CD1c-positive myeloid dendritic cell (primary cell): ENCODE measurements at regions not wholly inside any gene's neighbourhood (a gene's known extent, or its start where the extent isn't known, plus 50 kb on each side); places are given as distances from the start of the nearest gene placed in this dataset.

Experiments
- DNase-seq: peaks from one replicate; pipeline ENCODE4 v3.0.0-alpha.2; 2016; ENCODE audit errors: extremely low spot score

DNA sequence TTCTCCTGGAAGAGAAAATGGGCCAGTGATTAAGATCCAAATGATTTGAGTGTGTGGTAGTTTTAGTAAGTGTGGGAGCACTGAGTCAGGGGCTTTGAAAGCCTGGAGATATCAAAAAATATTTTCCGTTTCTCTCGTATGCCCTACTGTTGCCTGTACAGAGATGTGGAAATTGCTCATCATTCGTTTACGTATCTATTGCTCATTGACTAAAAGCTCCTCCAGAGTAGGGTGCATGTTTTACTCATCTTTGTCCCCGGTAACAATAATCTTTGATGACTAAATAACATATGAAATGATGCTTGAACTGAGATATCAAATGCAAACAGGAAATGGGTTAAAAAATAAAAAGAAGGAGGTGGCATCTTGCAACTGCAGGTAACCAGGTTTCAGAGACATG lies 114.2 kb upstream of the FST start:
- DNase-seq: no peak

DNA sequence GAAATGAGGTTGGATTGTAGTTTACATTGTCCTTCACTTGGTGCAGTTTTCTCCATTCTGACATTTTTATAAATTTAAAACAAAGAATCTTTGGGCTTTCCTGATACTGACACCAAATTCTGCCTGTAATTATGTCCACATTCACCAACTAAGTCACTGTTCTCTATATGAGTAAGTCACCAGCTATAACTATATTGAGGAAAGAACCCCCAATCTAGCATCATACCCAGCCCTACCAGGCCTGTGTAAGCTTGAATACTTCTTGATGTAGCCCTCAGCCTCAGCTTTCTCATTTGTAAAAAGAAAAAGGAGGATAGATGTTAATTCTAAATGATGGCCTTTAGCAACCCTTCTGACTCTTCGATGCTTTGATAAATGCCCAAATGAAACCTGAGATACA lies 112.7 kb upstream of the FST start:
- DNase-seq: no peak

DNA sequence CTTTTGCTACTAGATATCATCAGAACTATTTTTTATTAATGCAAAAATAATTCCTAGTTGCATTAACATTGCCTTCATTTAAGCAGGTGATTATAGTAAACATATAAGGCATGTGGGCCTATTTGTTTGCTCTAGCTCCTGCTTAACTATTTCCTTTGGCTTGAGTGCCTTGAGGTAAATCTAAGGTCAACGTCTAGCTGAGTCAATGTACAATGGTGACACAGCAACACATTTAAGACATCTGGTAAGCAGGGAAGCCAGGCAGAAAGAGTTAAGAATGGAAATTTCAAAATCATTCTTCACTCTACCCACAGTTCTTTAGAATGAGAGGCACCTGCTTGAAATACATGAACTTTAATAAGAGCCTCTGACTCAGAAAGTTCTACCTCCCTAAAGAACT lies 111.9 kb upstream of the FST start:
- no peak for DNase-seq

DNA sequence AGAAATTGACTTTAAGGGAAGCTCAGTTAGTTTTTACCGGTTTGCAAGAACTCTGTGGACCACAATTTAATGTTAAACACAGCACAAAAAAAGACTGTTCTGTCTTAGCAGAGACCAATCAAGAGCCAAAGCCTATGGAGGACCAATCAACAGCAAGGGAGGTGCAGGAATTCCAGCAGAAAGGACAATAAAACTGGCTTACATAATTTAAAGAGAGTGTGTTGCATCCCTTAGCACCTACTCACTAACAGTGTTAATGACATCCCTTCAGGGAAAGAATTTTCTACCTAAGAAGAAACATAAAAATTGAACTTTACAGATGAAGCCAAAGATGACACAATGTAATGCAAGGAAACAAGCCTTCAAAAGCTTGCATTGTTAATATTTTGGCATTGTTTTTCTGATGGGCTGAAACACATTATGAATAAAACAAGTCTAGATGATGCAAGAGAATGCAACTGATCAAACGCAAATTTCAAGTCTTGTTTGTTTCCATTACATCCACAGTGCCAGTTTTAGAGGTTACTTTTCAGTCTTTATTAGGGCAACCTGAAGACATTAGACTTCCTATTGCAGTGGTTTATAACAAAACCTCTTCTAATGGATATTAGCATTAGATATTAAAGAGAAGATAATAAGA lies 111.3 kb upstream of the FST start:
- DNase-seq: no peak

DNA sequence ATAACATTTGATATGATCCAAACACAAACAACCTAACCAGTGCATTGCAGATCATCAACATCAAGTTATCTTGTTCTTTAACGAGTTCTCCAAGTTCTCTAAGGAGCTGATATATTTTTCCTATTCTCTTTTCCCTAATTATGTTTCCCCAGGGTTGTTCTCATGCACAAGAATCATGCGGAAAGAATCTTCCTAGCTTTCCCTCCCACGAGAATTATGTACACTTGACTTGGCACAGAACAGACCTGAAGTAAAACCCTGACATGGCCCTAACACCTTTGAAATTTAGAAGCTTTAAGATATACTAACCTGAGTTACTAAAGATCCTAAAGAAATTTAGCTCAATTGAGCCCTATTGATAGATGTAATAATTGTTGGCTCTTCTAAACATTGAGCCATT lies 110.7 kb upstream of the FST start:
- no peak for DNase-seq

DNA sequence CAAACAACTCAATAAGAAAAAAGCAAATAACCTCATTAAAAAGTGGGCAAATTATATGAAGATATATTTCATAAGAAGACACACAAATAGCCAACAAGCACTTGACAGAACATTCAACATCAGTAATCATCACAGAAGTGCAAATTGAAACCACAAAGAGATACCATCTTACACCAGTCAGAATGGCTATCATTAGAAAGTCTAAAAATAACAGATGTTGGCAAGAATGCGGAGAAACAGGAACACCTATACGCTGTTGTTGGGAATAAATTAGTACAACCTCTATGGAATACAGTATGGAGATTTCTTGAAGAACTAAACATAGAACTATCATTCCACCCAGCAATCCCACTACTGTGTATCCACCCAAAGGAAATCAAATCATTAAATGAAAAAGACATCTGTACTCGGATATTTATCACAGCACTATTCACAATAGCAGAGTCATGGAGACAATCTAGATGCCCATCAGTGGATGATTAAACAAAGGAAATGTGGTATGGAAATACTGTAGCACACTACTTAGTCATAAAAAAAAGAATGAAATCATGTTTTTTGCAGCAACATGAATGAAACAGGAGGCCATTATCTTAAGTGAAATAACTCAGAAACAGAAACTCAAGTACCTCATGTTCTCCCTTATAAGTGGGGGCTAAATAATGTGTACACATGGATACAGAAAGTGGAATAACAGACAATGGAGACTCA lies 106.8 kb upstream of the FST start:
- DNase-seq: no peak

DNA sequence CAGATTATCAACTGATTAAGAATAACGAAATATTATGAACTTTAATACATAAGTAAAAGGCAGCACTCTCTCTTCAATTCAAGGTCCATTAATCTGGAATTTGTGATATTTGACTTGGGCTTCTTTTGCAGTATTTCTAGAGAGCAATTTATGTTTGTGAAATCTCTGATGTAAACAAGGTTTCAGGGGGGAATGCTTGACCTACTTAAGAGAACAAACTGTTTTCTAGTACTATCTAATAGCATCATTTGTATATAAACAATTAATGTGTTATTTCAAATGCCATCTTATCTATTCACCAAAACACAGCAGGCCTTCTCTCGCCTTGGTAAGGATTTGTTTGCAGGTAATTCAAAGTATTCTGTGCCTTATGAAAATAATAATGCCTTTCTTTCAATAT lies 103.6 kb upstream of the FST start:
- DNase-seq: no peak

DNA sequence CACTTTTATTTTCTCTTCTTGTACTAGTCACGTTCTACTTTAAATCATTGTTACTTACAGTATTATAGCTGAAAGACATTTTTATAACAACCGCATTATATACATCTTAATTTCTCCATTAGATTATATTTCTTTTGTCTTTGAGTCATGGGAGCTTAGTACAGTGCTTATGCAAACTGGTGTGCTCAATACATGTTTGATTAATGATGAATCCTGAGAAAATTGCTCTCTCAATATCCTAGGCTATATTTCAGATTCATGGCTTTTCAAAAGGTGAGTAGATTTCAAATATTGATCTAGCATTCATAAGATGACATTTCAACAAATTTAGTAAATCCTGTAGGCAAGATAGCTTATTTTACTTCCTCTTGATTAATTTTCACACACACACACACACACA lies 102.2 kb upstream of the FST start:
- DNase-seq: no peak

DNA sequence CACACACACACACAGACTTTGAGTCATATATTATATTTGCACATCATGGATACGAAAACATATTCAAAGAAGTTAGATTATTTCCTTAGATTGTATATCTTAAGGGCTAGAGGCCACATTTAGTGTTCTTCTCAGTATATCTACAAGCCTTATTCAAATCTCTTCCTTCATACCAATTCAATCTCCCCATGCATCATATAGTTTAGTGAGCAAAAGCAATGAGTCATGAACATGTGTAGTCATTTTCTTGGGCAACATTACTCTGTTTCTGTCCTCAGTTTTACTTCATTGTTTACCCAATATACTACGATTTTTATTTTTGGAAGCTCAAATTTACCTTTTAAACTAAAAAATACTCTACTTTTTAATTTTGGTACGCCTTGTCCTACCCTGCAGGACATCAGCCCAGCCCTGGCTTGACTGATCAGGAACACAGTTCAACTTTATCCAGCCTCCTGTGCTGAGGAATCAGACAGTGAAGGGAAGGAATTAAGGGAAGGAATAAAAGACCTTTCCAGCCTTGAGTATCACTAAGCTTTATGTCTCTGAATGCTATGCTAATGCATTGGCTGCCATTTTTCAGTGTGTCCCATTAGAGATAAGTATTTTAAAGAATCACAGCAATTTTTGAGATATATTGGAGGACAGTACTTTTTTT lies 101.7 kb upstream of the FST start:
- DNase-seq: no peak

DNA sequence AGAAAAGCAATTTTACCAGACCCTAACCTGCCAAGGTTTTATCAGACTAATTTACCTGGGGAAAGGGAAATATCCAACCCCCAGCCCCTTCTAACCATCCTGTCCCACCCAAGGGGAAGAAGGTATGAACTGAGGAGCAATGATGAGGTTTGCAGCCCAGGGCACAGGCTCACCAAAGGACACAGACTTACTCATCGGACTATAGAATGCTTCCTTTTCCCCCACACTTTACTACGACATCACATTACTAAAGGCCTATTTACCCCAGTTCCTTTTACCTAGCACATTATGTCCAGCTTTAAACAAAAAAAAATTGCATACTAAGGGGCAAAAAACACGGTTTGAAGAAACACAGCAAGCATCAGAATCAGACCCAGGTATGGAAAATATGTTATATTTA lies 94.1 kb upstream of the FST start:
- no peak for DNase-seq

DNA sequence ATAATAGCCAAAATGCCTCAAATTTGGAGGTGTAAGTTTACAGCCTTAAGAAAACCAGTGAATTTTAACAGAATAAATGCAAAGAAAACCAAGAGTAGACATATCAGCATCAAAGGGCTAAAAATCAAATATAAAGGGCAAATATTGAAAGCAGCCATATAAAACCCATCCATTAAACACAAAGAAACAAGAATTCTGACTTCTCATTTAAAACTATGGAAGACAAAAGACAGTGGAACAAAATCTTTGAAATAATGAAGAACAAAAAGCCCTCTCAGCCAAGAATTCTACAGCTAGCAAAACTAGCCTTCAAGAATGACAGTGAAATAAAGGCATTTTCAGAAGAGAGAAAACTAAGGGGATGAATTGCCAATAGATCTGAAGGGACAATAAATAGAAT lies 91.3 kb upstream of the FST start:
- no peak for DNase-seq

DNA sequence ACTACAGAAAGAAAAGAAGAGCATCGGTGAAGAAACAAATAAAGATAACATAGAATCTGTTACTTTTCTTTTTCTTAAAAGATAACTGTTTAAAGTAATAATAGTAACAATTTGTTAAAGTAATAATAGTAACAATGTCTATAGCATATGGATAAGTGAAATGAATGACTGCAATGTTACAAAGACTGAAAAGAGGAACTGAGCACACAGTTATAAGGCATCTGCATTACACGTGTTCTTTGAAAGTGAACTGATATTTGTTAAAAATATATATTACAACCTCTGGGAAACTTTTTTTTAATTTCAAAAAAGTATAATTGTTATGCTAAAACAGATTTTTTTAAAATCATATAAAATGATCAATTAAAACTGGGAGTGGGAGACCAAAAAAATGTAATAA lies 88.4 kb upstream of the FST start:
- no peak for DNase-seq

DNA sequence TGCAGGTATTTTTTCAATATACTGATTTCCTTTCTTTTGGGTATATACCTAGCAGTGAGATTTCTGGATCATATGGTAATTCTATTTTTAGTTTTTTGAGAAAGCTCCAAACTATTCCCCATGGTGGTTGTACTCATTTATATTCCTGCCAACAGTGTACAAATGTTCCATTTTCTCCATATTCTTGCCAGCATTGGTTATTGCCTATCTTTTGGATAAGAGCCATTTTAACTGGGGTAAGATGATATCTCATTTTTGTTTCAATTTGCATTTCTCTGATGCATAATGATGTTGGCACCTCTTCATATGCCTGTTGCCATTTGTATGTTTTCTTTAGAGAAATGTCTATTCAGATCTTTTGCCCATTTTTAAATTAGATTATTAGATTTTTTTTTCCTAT lies 85.6 kb upstream of the FST start:
- DNase-seq: no peak

DNA sequence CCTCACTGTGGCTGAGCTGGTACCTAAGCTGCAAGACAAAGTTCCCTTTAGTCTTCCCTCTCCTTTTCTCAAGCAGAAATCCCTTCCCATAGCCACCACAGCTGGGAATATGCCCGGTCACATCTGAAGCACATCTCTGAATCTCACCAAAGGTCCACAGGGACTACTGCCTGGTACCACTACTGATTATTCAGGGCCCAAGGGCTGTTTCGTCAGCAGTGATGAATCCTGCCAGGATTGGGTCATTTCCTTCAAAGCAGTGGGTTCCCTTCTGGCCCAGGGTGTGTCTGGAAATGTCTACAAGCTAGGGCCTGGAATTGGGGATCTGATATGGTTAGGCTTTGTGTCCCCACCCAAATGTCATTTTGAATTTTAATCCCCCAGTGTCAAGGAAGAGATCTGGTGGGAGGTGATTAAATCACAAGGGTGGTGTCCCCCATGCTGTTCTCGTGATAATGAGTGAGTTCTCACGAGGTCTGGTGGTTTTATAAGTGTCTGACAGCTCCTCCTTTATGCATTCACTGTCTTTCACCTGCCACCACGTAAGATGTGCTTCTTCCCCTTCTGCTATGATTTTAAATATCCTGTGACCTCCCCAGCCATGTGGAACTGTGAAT lies 83.2 kb upstream of the FST start:
- no peak for DNase-seq

DNA sequence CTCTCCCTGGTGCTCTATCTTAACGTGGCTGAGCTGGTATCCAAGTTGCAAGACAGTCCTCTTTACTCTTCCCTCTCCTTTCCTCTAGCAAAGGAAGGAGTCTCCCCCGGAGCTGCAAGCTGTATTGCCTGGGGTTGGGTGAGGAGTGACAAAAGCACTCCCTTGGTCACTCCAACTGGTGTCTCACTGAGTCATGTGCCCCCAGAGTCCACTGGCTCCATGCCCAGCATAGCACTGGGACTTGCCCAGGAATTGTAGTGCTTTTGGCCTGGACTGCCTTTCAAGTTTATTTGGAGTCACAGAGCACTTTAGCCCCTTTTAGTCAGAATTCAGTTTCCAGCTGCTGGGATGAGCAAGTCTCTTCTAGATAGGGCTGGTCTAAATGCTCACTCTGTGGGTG lies 82.6 kb upstream of the FST start:
- no peak for DNase-seq

DNA sequence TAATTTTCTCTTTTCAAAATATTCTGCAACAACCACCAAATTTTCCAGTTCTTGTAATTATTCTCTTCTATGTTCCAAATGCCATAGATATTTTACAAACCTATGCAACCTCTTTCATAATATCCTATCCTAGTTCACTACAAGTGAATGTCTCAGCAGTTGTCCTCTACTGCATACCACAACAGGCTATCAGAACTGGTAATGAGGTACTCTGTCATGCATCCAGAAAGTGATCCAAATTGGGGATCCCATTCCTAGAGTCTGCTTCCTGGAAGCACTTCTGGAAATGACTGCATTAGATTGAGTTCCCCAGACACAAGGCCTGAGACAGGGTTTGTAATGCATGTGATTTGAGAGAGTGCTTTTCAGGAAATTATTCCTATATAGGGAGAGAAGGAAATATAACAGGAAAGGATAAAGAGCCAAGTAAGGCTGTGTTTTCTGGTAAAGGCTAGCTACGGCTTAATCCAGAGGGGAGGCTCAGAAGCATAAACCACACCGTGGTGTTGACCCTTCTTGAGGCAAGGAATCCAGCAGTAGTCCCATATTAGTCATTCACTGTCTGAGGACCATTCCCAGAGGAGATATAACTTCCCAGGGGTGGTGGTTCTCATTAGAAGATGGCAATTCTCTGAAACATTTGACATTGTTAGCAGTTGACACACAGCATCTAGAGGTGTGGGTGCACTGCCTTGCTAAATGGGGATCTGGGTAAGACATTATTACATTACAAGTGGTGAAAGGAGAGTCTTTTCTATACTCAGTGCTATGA lies 80.3 kb upstream of the FST start:
- DNase-seq: no peak

DNA sequence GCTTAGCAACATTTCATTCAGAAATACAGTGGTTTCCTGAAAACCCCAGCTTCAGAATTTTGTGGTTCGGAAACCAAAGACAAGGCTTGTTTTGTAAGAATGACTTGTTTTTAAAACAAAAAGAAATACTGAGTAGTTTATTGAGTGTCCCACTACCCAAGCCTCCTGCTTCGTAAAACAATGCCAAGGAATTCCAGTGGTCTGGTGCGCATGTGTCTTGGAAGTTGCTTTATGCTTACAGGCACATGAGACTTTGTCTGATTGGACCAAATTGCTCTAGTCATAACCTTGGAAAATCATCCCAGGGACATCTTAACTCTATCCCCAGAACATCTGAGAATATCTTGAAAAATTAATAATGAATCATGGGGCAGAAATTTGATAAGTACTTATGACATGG lies 77.1 kb upstream of the FST start:
- no peak for DNase-seq

DNA sequence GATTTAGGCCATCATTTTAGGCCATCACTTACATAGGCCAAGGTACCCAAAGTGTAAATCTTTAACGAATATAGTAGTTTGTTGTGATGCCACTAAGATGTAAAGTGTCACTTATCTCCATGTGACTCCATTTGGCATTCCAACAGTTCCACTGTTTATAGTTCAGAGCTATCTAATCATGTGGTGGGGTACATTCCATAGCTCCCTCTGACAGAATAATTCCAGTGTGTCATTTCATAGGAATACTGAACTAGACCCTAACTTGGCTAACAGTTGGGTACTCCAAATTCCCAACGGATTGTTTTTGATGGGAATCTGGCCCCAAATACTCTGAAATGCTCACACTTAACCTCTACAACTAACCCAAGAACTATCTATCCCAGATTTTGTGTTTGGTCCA lies 76.7 kb upstream of the FST start:
- no peak for DNase-seq

DNA sequence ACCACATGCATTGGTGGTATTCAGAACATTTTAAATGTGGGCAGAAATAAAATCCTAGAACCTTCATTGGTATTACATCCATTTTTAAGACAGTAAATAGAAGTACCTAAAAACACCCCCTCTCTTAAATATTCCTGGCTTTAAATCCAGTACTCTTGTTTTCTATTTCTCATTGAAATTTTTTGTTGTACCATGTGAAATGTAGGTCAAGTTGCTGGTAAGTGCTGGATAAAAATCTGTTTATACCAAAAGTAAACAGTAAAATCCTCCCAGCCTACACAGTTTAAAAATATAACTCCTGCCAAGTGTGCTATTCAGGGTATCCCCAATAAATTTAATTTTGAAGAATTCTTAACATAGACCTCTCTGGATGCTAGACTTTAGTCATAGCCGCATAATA lies 75.0 kb upstream of the FST start:
- DNase-seq: no peak

DNA sequence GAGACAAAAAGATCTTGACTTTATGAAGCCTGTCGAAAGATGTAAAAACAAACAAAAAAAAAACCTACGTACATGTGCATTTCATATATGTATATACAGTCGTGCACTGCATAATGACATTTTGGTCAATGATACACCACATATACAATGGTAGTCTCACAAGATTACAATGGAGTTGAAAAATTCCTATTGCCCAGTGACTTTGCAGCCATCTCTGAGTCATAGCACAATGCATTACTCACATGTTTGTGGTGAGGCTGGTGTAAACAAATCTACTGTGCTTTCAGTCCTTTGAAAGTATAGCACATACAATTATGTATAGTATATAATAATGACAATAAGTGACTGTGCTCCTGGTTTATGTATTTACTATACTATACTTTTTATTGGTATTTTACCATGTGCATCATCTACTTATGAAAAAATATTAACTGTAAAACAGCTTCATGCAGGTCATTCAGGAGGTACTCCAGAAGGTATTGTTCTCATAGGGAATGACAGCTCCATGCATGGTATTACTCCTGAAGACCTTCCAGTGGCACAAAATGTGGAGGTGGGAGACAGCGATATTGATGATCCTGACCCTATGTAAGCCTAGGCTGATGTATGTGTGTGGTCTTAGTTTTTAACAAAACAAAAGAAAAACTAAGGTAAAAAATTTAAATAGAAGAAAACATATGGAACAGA lies 73.7 kb upstream of the FST start:
- DNase-seq: no peak

DNA sequence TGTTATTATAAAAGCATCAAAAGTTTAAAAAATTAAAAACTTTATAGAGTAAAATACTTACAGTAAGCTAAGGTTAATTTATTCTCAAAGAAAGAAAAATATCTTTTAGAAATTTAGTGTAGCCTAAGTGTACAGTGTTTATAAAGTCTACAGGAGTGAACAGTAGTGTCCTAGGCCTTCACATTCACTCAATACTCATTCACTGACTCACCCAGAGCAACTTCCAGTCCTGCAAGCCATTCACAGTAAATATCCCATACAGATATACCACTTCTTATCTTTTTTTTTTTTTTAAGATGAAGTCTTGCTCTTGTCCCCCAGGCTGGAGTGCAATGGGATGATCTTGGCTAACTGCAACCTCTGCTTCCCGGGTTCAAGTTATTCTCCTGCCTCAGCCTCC lies 73.1 kb upstream of the FST start:
- DNase-seq: no peak

DNA sequence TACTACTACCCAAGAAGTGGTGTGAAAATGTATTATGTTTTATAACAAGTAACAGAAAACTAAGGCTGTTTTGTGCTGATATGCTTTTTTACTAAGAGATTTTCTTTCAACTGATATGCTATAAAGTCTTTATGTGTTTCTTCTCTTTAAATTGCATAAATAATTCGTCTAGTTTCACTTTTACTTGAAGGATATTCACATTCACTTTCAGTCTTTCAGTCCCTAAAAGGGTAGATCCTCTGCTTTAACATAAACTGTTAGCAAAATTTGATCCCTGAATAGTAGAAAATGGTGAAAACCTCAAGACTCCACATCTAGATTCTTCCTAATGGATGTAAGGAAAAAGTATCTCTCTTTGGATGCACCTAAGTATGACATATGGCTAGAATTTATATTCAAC lies 69.0 kb upstream of the FST start:
- no peak for DNase-seq
